ENCODE measurements at regions not wholly inside any gene's neighbourhood (a gene's known extent, or its start where the extent isn't known, plus 50 kb on each side); places are given as distances from the start of the nearest gene placed in this dataset.

DNA sequence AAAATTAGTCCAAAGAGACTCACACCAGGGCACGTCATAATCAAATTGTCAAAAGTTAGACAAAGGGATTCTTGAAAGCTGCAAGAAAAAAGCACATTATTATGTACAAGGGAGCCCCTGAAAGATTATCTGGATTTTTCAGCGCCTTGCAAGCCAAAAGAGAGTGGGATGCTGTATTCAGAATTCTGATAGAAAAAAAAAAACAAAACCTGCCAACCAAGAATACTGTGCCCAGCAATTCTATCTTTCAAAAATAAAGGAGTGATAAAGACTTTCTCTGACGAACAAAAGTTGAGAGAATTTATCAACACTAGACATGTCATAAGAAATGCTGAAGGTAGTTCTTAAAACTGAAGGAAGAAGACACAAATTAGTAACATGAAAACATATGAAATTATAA is 240.2 kb downstream of the SNX13 start:
- DNase-seq = no peak

DNA sequence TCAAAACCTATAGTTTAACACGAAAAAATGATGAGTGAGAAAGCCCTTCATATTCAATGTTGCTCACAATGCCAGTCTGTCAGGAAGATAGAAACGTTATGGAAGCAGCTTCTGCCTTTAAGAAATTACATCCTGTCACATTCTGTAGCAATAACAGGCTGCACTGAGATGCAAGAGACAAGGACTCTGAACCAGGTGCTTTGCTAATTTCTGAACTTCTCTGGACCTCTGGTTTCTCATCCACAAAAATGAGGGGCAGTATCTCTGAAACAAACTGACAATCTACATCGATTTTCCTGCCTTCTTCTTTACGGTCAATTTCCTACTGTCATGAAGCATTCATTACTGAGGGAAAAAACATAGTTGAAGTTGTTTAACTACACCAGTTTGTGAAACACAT is 234.0 kb downstream of the SNX13 start:
- peak; percentile 24 for DNase-seq

DNA sequence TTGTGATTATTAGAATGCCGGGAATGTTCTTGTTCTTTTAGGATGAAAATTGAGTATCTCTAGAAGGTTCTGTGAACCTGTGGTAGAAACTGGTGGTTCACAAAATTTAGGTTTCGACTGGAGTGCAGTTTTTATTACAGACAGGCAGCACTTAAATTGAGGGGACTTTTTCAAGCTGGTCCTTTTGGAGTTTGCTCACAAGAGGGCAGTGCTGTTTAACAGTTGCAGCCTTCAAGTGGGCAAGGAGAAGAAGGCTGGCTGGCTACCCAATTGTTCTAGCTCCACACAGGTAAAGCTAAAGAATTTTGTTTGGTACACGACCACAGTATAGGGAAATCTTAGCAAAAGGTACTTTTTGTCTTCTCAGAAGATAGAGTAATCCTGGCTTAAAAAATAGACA is 233.6 kb downstream of the SNX13 start:
- DNase-seq = peak; percentile 72

DNA sequence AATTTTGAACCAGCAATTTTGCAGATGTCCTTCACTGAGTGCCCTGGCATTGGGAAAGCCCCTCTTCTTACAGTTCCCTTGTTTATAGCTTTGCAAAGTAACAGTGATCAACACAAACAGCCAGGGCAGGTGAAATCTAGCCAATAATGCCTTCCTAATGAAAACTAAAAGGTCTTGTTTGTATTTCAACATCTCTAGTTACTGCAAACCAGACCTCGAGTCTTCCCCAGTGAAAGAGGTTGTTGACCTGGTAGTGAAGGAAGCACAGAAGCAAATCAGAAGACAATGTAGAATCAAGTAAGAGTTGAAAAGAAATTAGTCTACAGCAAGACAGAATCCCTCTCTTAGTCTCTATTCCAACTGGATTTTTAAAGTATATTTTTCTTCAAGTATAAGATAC is 231.2 kb downstream of the SNX13 start:
- DNase-seq = no peak

DNA sequence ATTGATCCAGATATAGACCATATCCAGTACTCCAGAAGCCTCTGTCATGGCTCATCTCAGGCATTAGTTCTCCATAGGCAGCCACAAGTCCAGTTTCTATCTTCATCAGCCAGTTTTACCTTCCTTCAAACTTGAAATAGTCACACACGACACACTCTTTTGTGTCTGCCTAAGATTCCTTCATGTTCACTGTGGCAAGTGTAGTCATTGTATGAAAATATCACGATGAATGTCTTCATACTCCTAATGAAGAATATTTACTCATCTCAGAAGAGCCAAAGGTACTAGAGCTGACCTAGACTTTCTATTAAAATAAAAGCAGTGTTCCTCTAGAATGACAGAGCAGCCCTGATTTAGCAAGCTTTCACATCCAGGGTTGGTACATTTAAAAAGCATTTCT is 230.7 kb downstream of the SNX13 start:
- no peak for DNase-seq

DNA sequence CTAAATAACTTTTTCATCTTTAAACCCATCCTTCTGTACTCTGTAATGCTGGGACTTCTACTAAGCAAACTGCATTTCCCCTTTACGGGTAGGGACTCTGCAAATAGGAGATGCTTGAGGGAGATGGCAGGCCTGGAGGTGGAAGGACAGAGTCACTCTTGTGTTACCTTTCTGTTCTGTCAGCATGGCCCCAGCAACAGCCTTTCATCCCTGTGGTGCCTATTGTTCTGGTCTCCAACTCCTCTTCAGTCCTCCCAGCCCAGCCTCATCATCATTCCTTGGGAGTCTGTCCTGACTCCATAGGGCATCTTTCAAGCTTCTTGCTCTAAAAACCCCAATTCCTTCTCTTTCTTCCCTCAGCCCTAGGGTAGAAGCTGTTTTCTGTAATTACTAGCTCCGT is 230.0 kb downstream of the SNX13 start:
- DNase-seq = no peak

DNA sequence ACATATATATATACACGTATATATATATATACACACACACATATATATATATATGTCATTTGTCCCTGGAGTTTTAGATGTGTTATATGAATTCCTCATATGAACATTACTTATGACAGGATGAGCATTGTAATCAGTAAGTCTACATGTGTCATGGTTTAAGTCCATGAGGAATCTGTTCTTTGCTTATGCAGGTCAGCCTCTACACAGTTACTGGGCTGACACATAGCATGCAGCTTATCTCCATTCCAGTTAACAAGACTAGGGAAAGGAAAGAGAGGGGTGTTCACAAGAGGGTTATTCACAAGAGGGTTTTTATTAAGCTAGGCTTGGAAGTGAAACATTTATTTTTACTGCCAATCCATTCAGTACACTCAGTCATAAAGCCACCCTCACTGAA is 226.7 kb downstream of the SNX13 start:
- no peak for DNase-seq

DNA sequence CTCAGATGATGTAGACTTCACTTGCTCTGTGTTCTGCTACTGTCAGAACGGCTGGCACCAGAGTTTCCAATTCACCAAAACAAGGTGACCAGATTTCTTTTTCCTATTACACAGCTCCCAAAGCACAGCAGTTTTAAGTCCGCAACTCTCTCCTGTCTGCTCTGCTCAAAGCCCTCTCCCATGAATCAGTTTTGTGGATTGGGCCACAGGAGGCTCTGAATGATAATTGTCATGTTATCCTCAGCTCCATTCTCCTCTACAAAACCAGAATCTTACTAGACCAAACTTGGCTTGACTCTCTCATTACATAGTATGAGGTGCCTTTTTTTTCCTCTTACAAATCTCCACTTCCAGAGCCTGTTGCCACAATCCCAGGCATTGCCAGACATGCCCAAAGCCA is 223.5 kb downstream of the SNX13 start:
- no peak for DNase-seq

DNA sequence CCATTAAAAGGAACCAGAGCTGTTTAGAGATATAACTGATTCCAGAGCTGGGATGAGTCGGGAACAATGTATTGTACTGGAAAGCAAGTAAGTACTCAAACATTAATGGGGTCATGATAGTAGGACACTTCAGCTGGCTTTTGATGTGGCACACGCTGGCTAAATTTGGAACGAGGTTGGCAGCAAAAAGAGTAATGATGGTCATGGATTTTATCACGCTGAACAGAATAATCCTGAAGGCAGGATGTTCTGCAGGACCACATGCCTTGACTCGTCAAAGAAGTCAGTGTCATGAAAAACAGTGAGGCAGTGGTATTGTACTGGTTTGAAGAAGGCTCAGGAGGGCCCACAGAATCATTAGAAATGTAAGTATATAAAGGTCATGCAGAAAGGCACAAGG is 220.3 kb downstream of the SNX13 start:
- no peak for DNase-seq

DNA sequence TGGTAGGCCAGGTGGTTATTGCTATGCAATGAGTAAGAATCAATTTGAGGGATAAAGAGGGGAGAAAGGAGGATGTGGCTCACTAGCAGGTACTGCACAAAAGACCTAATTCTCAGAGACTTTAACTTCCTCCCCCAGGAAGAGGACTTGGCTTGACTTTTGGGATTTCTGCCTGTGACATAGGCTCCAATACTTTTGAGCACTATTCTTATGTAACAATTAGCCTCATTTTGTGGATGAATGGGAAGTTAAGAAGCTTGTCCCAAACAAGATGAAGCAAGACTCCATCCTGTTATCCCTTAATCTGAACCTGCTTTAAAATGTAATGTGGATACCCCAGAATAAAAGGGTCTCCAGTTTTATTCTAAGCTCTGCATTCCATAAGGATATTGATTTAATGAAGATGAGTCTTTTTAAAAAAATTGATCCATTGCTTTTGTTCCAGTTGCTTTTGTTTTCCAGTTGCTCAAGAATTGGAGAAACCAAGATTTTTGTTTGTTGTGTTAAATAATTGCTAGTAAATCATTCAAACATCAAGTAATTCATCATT is 218.5 kb downstream of the SNX13 start:
- DNase-seq = no peak

DNA sequence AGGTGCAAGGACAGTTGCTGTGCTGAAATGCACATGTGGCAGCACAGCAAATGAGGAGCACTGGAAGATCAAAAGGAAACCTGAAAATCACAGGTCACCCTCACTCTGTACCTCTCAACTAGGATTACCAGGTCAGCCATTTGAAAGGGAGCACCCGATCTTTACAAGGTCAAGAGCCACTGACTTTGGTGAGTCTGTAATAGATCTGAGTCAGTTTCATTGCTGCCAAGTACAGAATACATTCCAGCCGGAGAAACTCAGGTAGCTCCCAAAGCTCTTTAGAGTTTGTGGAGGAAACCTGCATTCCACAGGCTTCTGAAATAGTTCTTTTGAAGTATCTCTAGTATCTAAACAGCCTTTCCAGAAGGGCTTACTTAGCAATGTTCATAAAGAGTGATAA is 217.5 kb downstream of the SNX13 start:
- DNase-seq = no peak

DNA sequence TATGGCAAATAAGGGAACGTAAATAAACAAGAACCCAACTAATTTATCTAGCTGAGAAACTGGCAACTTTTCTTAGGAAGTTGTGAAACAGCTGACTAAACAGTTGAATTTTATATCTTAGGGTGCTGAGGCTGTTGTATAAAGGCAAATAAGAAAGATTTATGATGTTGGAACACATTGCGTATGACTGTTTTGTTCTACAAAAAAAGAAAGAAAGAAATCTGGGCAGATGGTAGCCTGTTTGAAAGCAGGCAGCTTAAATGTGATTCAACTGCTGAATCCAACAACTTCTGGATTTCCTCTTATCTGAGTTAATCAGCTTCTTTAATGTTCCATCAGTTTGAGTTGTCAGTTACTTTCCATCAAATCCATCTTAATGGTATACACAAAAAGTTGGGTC is 214.5 kb downstream of the SNX13 start:
- no peak for DNase-seq

DNA sequence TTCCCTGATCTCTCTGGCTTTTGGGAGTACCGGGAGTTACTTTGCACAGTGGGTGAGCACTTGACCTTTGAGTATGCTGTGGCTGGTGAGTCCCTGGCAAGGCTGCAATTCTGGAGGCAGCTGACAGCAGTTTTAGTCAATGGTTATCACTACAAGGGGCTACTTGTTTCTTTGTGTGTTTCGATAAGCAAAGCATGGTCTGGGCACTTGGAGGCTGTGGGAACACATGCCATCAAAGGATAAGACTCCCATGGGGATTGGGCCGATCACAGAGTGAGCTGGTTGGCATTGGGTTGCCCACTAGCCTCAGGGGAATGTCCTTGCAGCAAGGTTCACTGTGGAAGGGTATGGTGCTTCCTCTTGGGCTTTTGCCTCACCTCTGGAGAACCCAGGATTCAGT is 208.2 kb downstream of the SNX13 start:
- no peak for DNase-seq
